PFSK-1 (cell line): ENCODE measurements at regions not wholly inside any gene's neighbourhood (a gene's known extent, or its start where the extent isn't known, plus 50 kb on each side); places are given as distances from the start of the nearest gene placed in this dataset.

Source experiments
- FOXP2 ChIP-seq: optimal IDR thresholded peaks from 2 replicates; pipeline ENCODE3; 2011; ENCODE audit warnings: borderline replicate concordance, control low read depth, inconsistent platforms; ENCODE audit not compliant: insufficient read depth; ENCODE audit errors: extremely low read length, extremely low read depth
- POLR2AphosphoS5 ChIP-seq: IDR thresholded peaks from 2 replicates; pipeline ENCODE4 v1.6.1; 2012; ENCODE audit warnings: low read depth, mild to moderate bottlenecking, control low read depth, low read length, moderate library complexity
- SIN3A ChIP-seq: IDR thresholded peaks from 2 replicates; pipeline ENCODE4 v1.6.1; 2012; ENCODE audit warnings: mild to moderate bottlenecking, low read length, moderate library complexity, borderline replicate concordance; ENCODE audit not compliant: insufficient read depth
- TAF1 ChIP-seq: IDR thresholded peaks from 2 replicates; pipeline ENCODE4 v1.6.1; 2012; ENCODE audit warnings: low read length, control low read depth, borderline replicate concordance; ENCODE audit not compliant: insufficient read depth
- TF ChIP-seq, protein P1 (sequence below), 2 experiments: IDR thresholded peaks; 2 replicates each; pipeline versions ENCODE4 v1.6.1 to v1.8.0; 2011 to 2012; ENCODE audit warnings: low read depth in 2 of 2, low read length in 2 of 2, control low read depth in 1 of 2, inconsistent platforms in 1 of 2, mild to moderate bottlenecking in 1 of 2, moderate library complexity in 1 of 2; ENCODE audit not compliant: insufficient read depth in 1 of 2

DNA sequence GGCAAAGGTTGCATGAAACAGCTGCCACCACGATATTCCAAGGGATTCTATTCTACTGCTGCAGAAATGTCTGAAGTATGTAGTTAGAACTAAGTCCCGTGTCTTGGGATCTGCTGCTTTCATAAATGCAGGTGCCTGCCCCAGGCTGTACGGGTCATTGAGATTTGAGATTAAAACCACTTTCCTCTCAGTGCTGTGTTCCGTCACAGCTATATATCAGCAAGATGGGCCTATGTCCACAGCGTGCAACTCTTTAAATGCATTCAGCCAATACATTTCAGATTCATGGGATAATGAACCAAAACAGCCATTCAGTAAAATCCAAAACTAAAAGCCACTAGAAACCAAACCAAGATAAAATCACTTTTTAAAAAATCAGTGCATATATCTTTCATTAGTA, 107.3 kb upstream of the LUZP2 start:
- TF ChIP-seq FOXP2 (no peak), SIN3A (no peak), POLR2AphosphoS5 (no peak), TAF1 (no peak)
- TF ChIP-seq, protein P1, sequence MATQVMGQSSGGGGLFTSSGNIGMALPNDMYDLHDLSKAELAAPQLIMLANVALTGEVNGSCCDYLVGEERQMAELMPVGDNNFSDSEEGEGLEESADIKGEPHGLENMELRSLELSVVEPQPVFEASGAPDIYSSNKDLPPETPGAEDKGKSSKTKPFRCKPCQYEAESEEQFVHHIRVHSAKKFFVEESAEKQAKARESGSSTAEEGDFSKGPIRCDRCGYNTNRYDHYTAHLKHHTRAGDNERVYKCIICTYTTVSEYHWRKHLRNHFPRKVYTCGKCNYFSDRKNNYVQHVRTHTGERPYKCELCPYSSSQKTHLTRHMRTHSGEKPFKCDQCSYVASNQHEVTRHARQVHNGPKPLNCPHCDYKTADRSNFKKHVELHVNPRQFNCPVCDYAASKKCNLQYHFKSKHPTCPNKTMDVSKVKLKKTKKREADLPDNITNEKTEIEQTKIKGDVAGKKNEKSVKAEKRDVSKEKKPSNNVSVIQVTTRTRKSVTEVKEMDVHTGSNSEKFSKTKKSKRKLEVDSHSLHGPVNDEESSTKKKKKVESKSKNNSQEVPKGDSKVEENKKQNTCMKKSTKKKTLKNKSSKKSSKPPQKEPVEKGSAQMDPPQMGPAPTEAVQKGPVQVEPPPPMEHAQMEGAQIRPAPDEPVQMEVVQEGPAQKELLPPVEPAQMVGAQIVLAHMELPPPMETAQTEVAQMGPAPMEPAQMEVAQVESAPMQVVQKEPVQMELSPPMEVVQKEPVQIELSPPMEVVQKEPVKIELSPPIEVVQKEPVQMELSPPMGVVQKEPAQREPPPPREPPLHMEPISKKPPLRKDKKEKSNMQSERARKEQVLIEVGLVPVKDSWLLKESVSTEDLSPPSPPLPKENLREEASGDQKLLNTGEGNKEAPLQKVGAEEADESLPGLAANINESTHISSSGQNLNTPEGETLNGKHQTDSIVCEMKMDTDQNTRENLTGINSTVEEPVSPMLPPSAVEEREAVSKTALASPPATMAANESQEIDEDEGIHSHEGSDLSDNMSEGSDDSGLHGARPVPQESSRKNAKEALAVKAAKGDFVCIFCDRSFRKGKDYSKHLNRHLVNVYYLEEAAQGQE (IDR thresholded peaks at IDR 0.05; ENCODE audit: insufficient read depth in 1 of 2, low read depth in 2 of 2, low read length in 2 of 2): no peak

DNA sequence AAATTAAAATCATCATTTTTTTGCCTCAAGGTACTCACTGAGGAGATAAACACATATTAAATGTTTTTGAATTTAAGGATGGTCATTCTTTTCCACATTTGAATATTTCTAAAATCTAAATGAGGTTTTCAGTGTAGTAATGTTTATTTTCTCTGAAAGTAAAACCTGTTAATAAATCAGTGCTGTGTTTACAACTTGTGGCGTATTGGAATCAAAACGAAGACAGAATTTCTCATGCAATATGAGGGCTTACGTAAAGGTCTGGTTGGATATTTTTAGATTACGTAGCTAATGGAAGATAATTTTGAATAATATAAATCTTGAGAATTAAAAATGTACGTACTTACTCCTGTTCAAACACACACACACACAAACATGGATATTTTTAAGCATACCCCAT, 106.8 kb upstream of the LUZP2 start:
- TF ChIP-seq TAF1 (no peak), FOXP2 (no peak), SIN3A (no peak), POLR2AphosphoS5 (no peak)
- TF ChIP-seq, protein P1 (IDR thresholded peaks at IDR 0.05; ENCODE audit: insufficient read depth in 1 of 2, low read depth in 2 of 2, low read length in 2 of 2): no peak

DNA sequence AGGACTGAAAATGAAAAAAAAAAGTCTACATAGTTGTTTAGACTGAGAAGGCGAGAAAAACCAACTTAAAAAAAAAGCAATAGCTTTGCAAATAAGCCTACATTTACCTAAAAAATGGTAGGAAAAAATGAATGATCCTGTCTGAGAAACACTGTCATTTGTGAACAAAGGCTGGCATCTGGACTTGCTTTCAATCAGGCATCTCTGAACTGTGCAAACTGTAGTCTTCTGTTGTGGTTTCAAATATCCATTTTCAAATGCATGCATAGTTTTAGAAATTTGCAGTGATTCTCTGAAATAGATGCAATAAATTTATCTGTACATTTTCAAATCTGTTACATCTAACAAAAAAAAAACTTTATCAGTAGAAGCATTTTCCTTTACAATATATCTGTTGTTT, 106.1 kb upstream of the LUZP2 start:
- TF ChIP-seq, protein P1 (IDR thresholded peaks at IDR 0.05; ENCODE audit: insufficient read depth in 1 of 2, low read depth in 2 of 2, low read length in 2 of 2): no peak
- TF ChIP-seq POLR2AphosphoS5 (no peak), TAF1 (no peak), FOXP2 (no peak), SIN3A (no peak)

DNA sequence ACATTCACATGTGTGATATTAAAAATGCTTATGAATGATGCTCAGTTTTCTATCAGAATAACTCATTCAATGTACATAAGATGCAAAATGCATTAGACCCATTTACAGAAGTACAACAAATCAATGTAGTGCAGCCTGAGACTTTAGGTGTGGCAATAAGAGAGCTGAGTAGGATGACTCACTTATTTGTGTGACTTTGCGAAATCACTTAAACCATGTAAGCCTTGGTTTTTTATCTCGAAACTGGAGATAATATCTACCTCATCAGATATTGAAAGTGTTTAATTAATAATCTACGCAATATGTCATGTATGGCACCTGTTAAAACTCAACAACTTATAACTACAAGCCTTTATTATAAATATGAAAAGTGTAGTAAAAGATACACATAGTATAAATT, 105.7 kb upstream of the LUZP2 start:
- TF ChIP-seq TAF1 (no peak), FOXP2 (no peak)

DNA sequence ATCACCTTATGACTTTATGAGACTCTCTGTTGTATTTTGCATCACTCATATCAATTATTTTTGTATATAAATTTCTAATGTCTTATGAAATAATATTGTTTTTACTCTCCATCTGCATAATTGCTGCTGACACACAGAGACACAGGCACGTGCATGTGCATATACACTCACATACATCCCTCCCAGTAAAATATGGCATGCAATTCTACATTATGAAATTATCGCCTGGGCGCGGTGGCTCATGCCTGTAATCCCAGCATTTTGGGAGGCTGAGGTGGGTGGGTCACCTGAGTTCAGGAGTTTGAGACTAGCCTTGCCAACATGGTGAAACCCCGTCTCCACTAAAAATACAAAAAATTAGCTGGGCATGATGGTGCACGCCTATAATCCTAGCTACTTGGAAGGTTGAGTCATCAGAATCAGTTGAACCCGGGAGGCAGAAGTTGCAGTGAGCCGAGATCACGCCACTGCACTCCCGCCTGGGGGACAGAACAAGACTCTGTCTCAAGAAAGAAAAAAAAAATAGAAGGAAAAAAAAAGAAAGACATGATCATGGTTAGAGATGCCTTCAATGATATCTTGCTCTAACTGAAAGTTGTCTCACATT, 96.7 kb upstream of the LUZP2 start:
- TF ChIP-seq TAF1 (no peak), SIN3A (no peak), POLR2AphosphoS5 (no peak), FOXP2 (no peak)
- TF ChIP-seq, protein P1 (IDR thresholded peaks at IDR 0.05; ENCODE audit: insufficient read depth in 1 of 2, low read depth in 2 of 2, low read length in 2 of 2): no peak
